Kidney epithelial cell (primary cell): ENCODE measurements at regions not wholly inside any gene's neighbourhood (a gene's known extent, or its start where the extent isn't known, plus 50 kb on each side); places are given as distances from the start of the nearest gene placed in this dataset.

ENCODE experiments used
- DNase-seq: peaks from one replicate; pipeline ENCODE4 v3.0.0-alpha.2; 2010; ENCODE audit warnings: low read depth
- H3K27me3 ChIP-seq: 2 replicates; pipeline ENCODE4 v1.6.0; 2011; ENCODE audit warnings: low read length; ENCODE audit not compliant: control insufficient read depth, insufficient read depth
- H3K36me3 ChIP-seq: 2 replicates; pipeline ENCODE4 v1.5.1; 2011; ENCODE audit warnings: low read length; ENCODE audit not compliant: control insufficient read depth, insufficient read depth
- H3K4me3 ChIP-seq: 2 replicates; pipeline ENCODE4 v1.5.1; 2011; ENCODE audit warnings: low read depth, mild to moderate bottlenecking, control low read depth, low read length
- CTCF ChIP-seq: IDR thresholded peaks from 2 replicates; pipeline ENCODE4 v1.5.1; 2011; ENCODE audit warnings: mild to moderate bottlenecking, moderate library complexity, low read length, control low read depth, inconsistent platforms; ENCODE audit not compliant: insufficient read depth, poor library complexity, severe bottlenecking

- TF ChIP-seq CTCF, result no peak
- H3K36me3 ChIP-seq, result no peaks in the 10 kb centered on the region
- no peaks in the 10 kb centered on the region for H3K27me3 ChIP-seq
- no peak overlapping the region for H3K4me3 ChIP-seq
- DNase-seq, result no peak
These were observed 188.0 kb downstream of the DLL1 start for GRCh38 chr6:170102582-170103481.

GRCh38 chr6:170102038-170102437, 188.8 kb downstream of the DLL1 start:
- no peak for DNase-seq
- no peak for TF ChIP-seq CTCF
- Histone ChIP-seq H3K27me3 (peaks cover 3% of the 10 kb centered on the region), H3K4me3 (no peak overlapping the region), H3K36me3 (no peaks in the 10 kb centered on the region)

GRCh38 chr6:170101281-170102035, 189.4 kb downstream of the DLL1 start:
- no peak for TF ChIP-seq CTCF
- no peak for DNase-seq
- Histone ChIP-seq H3K27me3 (peaks cover 3% of the 10 kb centered on the region), H3K36me3 (no peaks in the 10 kb centered on the region), H3K4me3 (no peak overlapping the region)

GRCh38 chr6:170100046-170100445, 190.8 kb downstream of the DLL1 start:
- DNase-seq, result no peak
- no peak for TF ChIP-seq CTCF
- H3K4me3 ChIP-seq, result no peak overlapping the region

GRCh38 chr6:170099387-170099786, 191.5 kb downstream of the DLL1 start:
- no peak for DNase-seq
- Histone ChIP-seq H3K27me3 (peaks cover 6% of the 10 kb centered on the region), H3K4me3 (no peak overlapping the region), H3K36me3 (no peaks in the 10 kb centered on the region)
- TF ChIP-seq CTCF, result no peak

More at GRCh38 chr6:170100046-170100445, 190.8 kb downstream of the DLL1 start:
- H3K27me3 ChIP-seq, result peaks cover 6% of the 10 kb centered on the region
- no peaks in the 10 kb centered on the region for H3K36me3 ChIP-seq
